Fibroblast of villous mesenchyme (primary cell): ENCODE measurements at regions not wholly inside any gene's neighbourhood (a gene's known extent, or its start where the extent isn't known, plus 50 kb on each side); places are given as distances from the start of the nearest gene placed in this dataset.

Experiments
- DNase-seq: peaks from one replicate; pipeline ENCODE4 v3.0.0-alpha.2; 2010; ENCODE audit warnings: low read depth
- H3K4me3 ChIP-seq: 2 replicates; pipeline ENCODE4 v1.5.1; 2011; ENCODE audit warnings: low read depth, mild to moderate bottlenecking, low read length
- TF ChIP-seq, protein P1 (sequence below): IDR thresholded peaks from 2 replicates; pipeline ENCODE4 v1.5.1; 2012; ENCODE audit warnings: low read depth, mild to moderate bottlenecking, low read length; ENCODE audit not compliant: insufficient read depth

DNA sequence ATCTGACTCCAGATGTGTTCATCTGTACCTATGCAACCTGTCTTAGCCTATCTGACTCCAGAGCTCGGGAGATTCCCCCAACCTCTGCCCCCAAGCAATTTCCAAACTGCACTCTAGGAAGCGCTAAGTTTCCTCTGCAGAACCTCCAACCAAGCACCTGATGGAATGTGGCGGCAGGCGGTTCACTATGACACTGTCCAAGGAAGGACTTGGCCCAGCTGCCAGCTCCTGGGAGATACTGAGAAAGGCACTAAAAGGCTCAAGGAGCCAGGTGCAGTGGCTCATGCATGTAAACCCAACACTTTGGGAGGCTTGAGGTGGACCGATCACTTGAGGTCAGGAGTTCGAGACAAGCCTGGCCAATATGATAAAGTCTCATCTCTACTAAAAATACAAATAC is 244.0 kb downstream of the BCL11B start:
- no peak overlapping the region for H3K4me3 ChIP-seq
- DNase-seq, result no peak
- TF ChIP-seq, protein P1, sequence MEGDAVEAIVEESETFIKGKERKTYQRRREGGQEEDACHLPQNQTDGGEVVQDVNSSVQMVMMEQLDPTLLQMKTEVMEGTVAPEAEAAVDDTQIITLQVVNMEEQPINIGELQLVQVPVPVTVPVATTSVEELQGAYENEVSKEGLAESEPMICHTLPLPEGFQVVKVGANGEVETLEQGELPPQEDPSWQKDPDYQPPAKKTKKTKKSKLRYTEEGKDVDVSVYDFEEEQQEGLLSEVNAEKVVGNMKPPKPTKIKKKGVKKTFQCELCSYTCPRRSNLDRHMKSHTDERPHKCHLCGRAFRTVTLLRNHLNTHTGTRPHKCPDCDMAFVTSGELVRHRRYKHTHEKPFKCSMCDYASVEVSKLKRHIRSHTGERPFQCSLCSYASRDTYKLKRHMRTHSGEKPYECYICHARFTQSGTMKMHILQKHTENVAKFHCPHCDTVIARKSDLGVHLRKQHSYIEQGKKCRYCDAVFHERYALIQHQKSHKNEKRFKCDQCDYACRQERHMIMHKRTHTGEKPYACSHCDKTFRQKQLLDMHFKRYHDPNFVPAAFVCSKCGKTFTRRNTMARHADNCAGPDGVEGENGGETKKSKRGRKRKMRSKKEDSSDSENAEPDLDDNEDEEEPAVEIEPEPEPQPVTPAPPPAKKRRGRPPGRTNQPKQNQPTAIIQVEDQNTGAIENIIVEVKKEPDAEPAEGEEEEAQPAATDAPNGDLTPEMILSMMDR, result no peak

DNA sequence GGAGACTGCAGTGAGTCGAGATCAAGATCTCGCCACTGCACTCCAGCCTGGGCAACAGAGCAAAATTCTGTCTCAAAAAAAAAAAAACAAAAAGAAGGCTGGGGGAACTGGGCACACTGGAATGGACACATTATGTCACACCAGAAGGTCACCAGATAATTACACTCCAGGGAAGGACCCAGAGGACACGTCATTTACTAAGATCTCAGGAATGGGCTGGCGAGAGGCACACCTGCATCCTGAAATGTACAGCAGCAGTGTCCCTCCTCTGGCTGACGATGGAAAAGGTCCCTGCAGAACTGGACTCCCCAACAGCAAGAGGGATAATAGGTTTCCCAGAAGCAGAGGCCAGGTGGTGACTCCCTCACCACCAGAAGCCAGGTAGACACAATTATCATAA is 243.5 kb downstream of the BCL11B start:
- no peak overlapping the region for H3K4me3 ChIP-seq
- TF ChIP-seq, protein P1, result no peak
- no peak for DNase-seq

DNA sequence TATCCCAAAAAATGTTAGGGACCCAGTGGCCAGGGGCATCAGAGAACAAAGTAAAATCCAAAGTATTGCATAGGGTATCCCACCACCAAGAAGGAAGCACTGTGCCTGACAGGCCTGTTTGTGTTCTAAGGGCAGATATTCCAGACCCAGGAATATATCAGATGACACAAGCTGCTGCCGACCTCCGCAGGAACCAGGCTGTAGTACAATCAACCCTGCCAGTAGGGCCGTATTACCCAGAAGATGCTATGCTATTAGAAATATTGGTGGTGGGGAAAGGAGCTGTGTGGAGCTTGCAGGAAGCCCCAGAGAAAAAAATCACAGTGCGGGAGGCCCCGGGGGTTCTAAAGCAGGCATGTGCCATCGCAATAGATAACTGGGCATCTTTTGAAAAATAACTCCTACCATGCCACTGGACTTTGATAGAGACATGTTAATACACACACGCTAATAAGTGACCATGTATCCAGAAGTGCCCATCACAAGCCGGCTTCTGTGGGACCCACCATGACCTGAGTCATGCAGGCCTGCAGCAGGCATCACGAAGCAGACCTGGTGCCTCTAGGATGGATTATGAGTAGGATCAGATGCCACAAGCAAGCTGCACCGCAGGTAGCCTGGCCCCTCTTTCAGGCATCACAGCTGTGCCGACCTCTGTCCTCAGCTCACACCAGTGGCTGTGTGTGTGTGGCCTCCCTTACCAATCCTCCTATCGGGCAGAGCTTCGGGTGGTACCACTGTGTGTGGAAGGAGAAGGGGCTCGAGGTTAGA is 242.7 kb downstream of the BCL11B start:
- TF ChIP-seq, protein P1, result no peak
- H3K4me3 ChIP-seq, result no peak overlapping the region
- DNase-seq, result no peak

DNA sequence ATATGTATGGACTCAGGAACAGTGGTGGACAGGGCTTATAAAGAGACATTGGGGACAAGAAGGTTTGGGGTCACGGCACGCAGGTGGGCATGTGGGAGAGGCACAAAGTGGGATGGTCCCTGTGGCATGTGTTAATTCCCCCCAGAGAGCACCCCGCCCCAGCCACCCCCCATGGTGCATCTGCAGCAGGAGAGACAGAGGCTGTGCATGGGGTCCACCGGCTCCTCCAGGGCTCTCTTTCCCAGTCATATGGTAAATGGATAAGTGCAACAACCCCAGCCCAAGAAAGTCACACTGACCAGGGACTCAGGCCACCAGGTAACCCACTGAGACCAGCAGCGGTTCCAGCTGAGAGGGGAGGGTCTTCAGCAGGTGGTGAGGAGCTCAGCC is 242.1 kb downstream of the BCL11B start:
- no peak for DNase-seq
- TF ChIP-seq, protein P1, result no peak
- H3K4me3 ChIP-seq, result no peak overlapping the region

DNA sequence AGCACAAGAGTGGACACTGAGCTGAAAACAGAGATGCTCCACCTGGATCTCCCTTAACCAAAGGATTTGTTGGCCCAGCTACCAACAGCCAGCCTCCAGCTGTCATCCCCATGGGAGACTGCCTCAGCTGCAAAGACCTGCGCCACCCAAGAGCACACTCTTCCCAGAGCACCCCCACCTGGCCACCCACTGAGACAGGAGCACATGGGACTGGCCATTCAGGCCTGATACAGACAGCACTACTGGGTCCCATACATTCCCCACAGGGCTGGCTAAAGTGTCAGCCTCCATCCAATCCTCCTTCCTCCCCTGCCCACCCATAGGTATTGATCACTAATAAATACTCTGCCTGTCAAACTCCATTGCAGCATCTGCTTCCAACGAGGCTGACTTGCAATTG is 241.5 kb downstream of the BCL11B start:
- no peak for DNase-seq
- no peak overlapping the region for H3K4me3 ChIP-seq
- TF ChIP-seq, protein P1, result no peak

DNA sequence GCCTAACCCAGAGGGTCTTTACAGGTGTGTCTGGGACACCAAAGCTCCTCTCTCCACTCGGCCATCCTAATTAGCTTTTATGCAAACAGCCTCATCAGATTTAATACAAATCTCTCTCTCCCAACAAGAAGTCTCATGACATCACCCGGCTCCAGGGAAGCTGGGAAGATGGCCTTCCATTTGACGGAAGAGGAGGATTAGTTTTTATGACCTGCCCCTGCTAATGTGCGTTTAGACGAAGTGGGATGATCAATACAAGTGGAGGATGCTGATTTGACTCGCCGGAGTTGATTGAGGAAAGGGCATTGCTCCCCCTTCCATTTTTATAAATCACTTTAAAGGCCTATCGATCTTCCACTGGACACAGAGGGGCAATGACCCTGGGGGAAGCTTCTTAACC is 239.2 kb downstream of the BCL11B start:
- TF ChIP-seq, protein P1, result no peak
- no peak overlapping the region for H3K4me3 ChIP-seq
- no peak for DNase-seq

DNA sequence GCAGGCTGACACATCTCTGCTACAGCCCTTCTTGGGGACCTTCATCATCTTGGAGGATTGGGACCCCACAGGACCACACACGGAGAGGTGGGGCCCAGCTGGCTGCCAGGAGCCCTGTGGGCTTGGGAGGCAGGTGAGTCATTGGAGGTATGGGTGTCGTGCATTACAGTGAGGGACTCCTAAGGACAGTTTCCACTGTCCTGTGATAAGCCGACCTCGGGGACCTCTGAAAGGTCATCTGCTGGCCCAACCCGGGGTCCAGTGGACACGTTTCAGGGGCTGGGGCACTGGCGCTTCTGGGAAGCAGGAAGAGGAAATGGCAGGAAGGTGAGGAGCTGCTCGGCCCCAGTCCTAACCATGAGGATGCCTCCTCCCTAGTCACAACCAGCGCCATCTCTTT is 238.0 kb downstream of the BCL11B start:
- no peak for DNase-seq
- H3K4me3 ChIP-seq, result no peak overlapping the region
- TF ChIP-seq, protein P1, result no peak
